ENCODE measurements at regions not wholly inside any gene's neighbourhood (a gene's known extent, or its start where the extent isn't known, plus 50 kb on each side); places are given as distances from the start of the nearest gene placed in this dataset.

DNA sequence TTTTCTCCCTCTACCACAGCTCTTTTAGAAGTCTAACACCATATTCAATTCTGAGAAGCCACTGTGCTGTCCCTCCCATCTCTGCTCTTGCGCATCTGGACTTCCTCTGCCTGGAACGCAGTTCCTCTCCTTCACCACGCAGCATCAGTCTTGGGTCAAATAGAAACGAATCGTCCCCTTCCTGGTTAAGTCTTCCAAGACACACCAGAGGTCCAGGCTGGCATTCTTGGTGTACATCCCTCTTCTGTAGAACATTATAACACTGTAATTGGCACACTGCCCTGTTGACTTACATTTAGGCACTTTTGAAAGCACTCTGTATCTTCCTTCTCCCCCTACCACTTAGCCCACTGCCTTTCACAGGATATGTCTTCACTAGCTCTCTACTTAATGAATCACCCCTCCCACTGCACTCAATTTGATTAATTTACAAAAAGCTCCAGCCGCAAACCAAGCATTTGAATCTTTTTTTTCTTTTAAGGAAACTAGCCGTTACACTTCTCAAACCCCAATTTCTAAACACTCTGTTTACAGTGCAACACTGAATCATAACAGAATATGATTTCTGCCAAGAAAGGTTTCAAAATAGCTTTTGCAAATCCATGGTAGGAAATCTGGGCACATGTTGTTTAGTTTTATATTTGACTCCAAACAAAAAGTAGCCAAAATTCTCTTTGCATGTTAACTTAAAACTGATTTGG, 140.8 kb upstream of the CARMIL1 start:
- TF ChIP-seq GLIS3 (CRISPR knock-in tag; IDR thresholded peaks at IDR 0.05) (no peak), TCF4 (CRISPR knock-in tag; IDR thresholded peaks at IDR 0.05; ENCODE audit: borderline replicate concordance) (no peak), BACH2 (CRISPR knock-in tag; IDR thresholded peaks at IDR 0.05; ENCODE audit: borderline replicate concordance) (no peak), ZFP3 (CRISPR knock-in tag; IDR thresholded peaks at IDR 0.05) (peak; percentile 32; the same call in 1 of the 2 replicates), ISL1 (CRISPR knock-in tag; IDR thresholded peaks at IDR 0.05) (peak; percentile 62), ARNTL (CRISPR knock-in tag; IDR thresholded peaks at IDR 0.05; ENCODE audit: borderline replicate concordance, low read depth) (no peak), ZNF70 (CRISPR knock-in tag; IDR thresholded peaks at IDR 0.05) (no peak), TOX (CRISPR knock-in tag; IDR thresholded peaks at IDR 0.05; ENCODE audit: borderline replicate concordance) (no peak), ZNF8 (CRISPR knock-in tag; IDR thresholded peaks at IDR 0.05) (no peak)
- TF ChIP-seq, protein P1, sequence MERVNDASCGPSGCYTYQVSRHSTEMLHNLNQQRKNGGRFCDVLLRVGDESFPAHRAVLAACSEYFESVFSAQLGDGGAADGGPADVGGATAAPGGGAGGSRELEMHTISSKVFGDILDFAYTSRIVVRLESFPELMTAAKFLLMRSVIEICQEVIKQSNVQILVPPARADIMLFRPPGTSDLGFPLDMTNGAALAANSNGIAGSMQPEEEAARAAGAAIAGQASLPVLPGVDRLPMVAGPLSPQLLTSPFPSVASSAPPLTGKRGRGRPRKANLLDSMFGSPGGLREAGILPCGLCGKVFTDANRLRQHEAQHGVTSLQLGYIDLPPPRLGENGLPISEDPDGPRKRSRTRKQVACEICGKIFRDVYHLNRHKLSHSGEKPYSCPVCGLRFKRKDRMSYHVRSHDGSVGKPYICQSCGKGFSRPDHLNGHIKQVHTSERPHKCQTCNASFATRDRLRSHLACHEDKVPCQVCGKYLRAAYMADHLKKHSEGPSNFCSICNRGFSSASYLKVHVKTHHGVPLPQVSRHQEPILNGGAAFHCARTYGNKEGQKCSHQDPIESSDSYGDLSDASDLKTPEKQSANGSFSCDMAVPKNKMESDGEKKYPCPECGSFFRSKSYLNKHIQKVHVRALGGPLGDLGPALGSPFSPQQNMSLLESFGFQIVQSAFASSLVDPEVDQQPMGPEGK (CRISPR knock-in tag; IDR thresholded peaks at IDR 0.05; ENCODE audit: borderline replicate concordance), result no peak

Data from SK-N-SH treated with all-trans-retinoic acid at 6 μM for 48 hours (cell line).